CD1c-positive myeloid dendritic cell (primary cell): ENCODE measurements at regions not wholly inside any gene's neighbourhood (a gene's known extent, or its start where the extent isn't known, plus 50 kb on each side); places are given as distances from the start of the nearest gene placed in this dataset.
"Not testable (repeated sequence)": the region's sequence is repeated elsewhere in the genome, so short reads cannot be mapped to it uniquely, and the experiment has no call there.

Experiments
- DNase-seq: peaks from one replicate; pipeline ENCODE4 v3.0.0-alpha.2; 2016; ENCODE audit errors: extremely low spot score

- DNase-seq: no peak
Observed at GRCh38 chr12:91672130-91672529, 473.5 kb downstream of the BTG1 start.

- DNase-seq: no peak
Observed at GRCh38 chr12:91667694-91668093, 478.0 kb downstream of the BTG1 start.

DNA sequence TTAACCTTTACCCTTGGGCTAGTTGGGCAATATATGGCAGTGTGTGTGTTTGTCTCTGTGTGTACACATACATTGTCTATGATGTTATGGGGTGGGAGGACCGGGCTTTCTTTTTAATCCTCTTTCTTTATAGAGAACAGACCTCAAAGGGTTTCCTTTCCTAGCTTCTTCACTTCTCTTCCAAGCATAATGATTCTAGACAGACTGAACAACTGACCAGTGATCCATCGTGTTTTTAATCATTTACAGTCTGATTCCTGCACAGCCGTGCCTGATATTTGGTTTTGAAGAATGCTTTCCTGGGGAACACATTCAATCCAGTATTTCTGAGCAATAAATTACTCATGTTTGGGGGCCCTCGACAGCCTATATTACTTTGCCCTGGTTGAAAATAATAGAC is 481.1 kb upstream of the DCN start:
- no peak for DNase-seq

GRCh38 chr12:91663310-91663709 is 480.7 kb upstream of the DCN start:
- no peak for DNase-seq

- DNase-seq: no peak
Observed at GRCh38 chr12:91662021-91662420, 479.4 kb upstream of the DCN start.

GRCh38 chr12:91657032-91657431 is 474.4 kb upstream of the DCN start:
- no peak for DNase-seq

DNA sequence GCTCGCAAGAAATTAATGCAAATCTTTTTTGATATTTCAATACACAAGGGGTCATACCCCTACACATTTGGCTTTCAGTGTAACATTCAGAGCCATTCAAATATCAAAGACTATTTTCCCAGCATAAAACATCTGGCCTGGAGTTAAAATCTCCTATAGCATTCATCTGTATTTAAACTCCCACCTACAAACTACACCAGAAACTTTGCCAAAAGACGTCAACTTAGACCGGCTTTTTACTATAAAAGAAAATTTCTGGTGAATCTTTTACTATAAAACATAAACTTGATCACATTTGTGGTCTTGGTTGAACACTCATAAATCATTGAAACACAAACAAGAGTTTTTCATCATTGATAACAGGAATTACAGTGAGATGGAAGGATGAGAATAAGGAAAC is 473.3 kb upstream of the DCN start:
- DNase-seq: no peak

DNA sequence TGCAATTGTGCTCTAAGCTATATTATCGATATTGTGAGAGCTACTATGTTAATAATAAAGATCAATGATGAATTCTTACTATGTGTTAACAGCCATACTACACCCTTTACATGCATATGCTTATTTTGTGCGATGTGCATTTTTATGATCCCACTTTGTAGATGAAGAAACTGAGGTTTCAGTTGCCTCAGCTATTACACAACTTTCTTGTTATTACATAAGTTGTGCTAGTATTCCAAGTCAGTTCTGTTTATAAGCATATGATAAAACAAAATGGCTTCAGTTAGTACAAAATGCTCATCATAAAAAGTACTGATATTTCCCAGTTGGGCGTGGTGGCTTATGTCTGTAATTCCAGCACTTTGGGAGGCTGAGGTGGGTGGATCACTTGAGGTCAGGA is 471.5 kb upstream of the DCN start:
- DNase-seq: no peak

DNA sequence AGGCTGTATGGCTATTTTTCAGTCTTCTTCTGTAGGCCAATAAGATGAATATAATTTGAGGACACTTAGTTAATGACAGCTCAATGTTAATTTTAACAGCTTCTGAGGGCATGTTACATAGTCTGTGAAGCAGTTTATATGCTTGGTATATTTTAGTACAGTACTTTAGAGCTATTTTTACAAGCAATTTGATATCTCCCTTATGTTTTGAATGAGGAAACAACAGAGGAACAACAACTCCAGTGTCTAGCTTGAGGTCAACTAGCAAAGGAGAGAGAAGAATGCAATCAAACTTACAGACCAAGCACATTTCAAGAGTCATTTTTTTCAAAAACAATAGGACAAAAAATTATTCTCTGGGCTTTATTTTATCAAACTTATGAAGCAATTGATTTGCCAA is 469.1 kb upstream of the DCN start:
- DNase-seq: no peak

DNA sequence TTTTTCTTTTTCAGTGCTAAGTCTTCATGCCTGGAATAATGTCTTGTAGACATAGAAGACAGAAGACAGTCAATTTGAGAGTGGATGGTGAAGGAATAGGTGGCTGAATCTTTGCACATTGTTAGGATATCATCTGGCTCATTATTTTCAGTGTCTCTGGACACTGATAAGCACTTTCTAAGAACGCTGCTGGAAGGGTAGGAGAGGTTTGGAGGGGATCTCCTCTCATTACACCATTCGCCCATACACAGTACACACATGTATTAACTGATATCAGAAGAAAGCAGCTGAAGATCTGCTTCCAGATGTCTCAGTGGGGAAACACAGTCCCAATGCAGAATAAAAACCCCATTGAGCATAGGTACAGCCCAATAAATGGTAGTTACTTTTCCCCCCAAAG is 461.1 kb upstream of the DCN start:
- DNase-seq: no peak

DNA sequence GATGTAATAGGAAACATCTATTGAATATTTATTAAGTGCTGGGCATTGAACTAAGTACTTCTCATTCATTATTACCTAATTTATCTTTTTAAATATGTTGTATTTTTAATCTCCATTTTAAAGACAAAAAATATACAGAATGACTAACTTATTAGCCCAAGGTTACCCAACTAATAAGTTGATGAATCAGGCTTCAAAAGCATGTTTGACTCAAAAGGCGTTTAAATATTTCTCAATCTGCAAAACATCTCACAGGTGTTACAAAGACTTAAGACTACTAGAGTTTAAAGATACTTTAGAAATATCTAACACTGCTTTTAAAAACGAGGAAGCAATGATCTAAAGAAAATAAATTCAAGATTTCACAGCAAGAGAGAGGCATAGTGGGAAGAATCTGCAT is 457.4 kb upstream of the DCN start:
- DNase-seq: no peak

- DNase-seq: no peak
Observed at GRCh38 chr12:91639327-91639726, 456.7 kb upstream of the DCN start.

DNA sequence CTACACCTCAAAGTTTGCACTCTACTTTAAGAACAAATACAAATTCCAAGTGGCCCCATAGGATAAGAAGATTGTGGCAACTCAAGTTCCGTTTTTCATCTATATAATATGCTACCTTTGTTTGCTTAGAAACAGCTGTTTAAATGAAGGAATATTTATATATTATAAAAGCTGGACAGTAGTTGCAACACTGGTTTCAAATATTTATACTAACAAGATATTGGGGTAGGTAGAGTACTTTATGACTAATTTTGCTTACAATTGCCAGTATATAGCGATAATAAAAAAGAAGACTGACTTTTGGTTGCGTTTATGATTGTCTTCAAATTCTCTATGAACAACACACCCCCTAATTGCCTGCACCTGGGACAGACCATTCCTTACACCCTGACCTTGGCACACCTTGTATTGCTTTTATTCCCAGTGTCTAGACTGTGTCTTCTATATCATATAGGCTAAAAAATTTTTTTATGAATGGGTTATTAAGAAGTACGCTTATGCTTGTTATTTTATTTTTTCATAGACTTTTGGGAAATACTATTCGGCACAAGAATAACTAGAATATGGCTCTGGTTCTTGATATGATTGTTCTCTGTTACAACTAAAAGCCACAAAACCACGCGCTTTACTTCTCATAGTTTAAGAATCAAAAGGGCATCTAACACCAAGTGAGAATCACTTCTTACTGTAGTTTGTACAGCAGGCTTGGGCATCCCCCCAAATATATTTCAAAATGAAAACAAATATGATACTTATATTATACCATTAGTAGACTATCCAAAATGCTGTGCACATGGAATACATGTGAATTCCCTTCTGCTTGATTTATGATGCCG is 455.4 kb upstream of the DCN start:
- no peak for DNase-seq

- no peak for DNase-seq
Observed at GRCh38 chr12:91636721-91637120, 454.1 kb upstream of the DCN start.

- DNase-seq: not testable (repeated sequence)
Observed at GRCh38 chr12:91634386-91634713, 451.7 kb upstream of the DCN start.

- DNase-seq: no peak
Observed at GRCh38 chr12:91633734-91634357, 451.2 kb upstream of the DCN start.

- no peak for DNase-seq
Observed at GRCh38 chr12:91633206-91633605, 450.6 kb upstream of the DCN start.

DNA sequence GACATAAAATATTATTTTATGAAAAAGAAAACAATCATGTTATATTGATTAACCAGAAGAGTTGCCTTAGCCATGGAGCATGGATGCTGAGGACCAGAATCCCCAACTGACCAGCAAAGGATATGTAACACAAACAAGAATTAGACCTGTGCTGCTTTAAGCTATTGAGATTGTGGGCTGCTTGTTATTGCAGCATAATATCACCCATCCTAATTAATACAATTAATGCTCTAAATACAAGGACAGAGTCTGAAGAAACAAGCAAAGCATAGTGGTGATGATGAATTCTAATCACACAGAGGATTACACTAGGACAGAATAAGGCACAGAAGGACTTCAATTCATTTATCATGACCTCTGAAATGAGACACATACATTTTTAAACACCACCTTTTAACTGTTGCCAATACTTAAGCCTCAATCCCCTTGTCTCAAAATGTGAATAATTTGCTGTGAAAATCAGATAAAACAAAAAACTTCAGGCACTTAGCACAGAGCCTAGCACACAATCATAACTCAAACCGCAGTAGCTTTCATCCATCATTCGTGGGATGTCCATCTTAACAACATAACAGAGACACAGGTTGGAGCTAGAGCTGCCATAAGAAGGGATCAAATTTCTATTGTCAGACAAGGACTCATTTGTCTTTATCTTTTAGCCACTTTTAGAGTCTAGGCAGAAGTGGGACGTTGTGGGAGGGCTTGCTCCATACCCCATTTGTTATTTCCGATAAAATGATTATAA is 449.6 kb upstream of the DCN start:
- no peak for DNase-seq

- DNase-seq: no peak
Observed at GRCh38 chr12:91630596-91631293, 448.1 kb upstream of the DCN start.

DNA sequence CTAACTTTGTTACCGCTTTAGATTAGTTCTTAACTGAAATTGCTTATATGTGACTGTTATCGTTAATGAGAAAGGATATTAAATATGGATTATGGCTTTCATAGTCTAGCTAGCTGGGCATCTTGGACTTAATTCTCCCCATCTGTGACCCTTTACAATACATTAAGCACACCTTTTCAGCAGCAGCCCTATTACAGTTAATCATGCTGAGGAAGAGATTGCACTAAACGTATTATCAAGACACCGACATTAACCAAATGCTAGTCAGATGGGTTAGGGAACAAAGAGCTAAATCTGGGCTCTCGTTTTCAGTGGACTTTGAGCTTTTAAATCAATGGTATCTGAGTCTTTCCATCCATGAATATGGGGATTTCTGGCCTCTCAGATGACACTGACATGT is 447.5 kb upstream of the DCN start:
- no peak for DNase-seq

- DNase-seq: no peak
Observed at GRCh38 chr12:91629440-91629839, 446.8 kb upstream of the DCN start.

- no peak for DNase-seq
Observed at GRCh38 chr12:91628656-91629055, 446.0 kb upstream of the DCN start.
